ENCODE measurements at regions not wholly inside any gene's neighbourhood (a gene's known extent, or its start where the extent isn't known, plus 50 kb on each side); places are given as distances from the start of the nearest gene placed in this dataset.
A peak's percentile ranks its signal among the peaks of the same experiment; 100 is the strongest.
"Not testable (repeated sequence)": the region's sequence is repeated elsewhere in the genome, so short reads cannot be mapped to it uniquely, and the experiment has no call there.

DNA sequence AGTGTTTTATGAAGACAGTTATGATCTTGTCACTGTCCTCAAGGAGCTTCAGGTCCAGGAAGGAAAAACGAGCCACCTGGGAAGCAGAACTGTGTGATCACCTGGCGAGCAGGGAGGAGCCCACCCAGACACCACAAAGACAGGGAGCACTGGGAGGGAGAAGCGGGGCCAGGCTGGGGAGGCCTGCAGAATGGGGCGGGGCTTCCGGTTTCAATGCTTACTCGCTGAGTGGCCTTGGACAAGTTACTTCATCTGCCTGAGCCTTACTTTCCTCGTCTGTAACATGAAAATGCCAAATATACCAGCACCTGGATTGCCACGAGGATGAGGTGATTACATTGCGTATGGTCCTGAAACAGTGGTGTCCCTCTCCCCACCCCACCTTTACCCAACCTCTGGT lies 227.5 kb downstream of the ANKRD30B start:
- no peak overlapping the region for H3K4me3 ChIP-seq
- DNase-seq (no peak), ATAC-seq (no peak)
- no peaks in the 10 kb centered on the region for H3K9me3 ChIP-seq
- TF ChIP-seq, protein P1, sequence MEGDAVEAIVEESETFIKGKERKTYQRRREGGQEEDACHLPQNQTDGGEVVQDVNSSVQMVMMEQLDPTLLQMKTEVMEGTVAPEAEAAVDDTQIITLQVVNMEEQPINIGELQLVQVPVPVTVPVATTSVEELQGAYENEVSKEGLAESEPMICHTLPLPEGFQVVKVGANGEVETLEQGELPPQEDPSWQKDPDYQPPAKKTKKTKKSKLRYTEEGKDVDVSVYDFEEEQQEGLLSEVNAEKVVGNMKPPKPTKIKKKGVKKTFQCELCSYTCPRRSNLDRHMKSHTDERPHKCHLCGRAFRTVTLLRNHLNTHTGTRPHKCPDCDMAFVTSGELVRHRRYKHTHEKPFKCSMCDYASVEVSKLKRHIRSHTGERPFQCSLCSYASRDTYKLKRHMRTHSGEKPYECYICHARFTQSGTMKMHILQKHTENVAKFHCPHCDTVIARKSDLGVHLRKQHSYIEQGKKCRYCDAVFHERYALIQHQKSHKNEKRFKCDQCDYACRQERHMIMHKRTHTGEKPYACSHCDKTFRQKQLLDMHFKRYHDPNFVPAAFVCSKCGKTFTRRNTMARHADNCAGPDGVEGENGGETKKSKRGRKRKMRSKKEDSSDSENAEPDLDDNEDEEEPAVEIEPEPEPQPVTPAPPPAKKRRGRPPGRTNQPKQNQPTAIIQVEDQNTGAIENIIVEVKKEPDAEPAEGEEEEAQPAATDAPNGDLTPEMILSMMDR (IDR thresholded peaks at IDR 0.05) = no peak
- intact Hi-C loops (cut with DNase I, micrococcal nuclease) = no loop called here
- no peaks in the 10 kb centered on the region for H3K36me3 ChIP-seq (ENCODE audit: low read depth)
- no peaks in the 10 kb centered on the region for H3K4me1 ChIP-seq (ENCODE audit: low read depth)

- ATAC-seq = no peak
- H3K9me3 ChIP-seq = no peaks in the 10 kb centered on the region
- intact Hi-C loops (cut with DNase I, micrococcal nuclease) = no loop called here
- no peaks in the 10 kb centered on the region for H3K36me3 ChIP-seq (ENCODE audit: low read depth)
- TF ChIP-seq, protein P1 (IDR thresholded peaks at IDR 0.05) = no peak
- DNase-seq = no peak
- H3K4me3 ChIP-seq = no peak overlapping the region
- no peaks in the 10 kb centered on the region for H3K4me1 ChIP-seq (ENCODE audit: low read depth)
Measured at GRCh38 chr18:14976736-14977430, 228.9 kb downstream of the ANKRD30B start.

DNA sequence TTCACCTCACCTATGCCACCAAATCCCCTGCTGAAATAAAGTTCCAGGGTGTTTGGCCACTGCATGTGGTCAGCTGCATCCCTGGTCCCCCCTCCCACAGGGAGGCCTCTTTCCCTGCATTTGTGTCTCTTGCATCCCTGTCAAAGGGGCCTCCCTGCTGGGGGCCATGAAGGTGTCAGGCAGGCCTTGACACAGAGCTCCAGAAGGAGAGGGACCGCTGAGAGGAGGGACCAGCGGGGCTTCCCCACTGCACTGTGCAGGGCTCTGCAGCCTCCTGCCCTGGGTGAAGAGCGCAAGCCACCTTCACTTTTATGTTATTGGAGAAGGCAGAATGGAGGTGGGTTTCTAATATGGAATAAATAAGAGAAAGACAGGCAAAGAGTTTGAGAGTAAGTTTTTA lies 230.2 kb downstream of the ANKRD30B start:
- ATAC-seq = no peak
- H3K4me1 ChIP-seq (ENCODE audit: low read depth) = no peaks in the 10 kb centered on the region

GRCh38 chr18:14978962-14979535 lies 231.1 kb downstream of the ANKRD30B start:
- intact Hi-C loops (cut with DNase I, micrococcal nuclease) = no loop called here
- ATAC-seq (peak; percentile 81), DNase-seq (peak in 2 of 3 donors; percentile 68 to 85)
- H3K9me3 ChIP-seq = no peaks in the 10 kb centered on the region
- H3K4me1 ChIP-seq (ENCODE audit: low read depth) = no peaks in the 10 kb centered on the region
- no peak overlapping the region for H3K4me3 ChIP-seq
- H3K36me3 ChIP-seq (ENCODE audit: low read depth) = no peaks in the 10 kb centered on the region
- TF ChIP-seq, protein P1 (IDR thresholded peaks at IDR 0.05) = peak; percentile 48

More for the DNA sequence above, 230.2 kb downstream of the ANKRD30B start:
- H3K36me3 ChIP-seq (ENCODE audit: low read depth) = no peaks in the 10 kb centered on the region
- no peak overlapping the region for H3K4me3 ChIP-seq
- TF ChIP-seq, protein P1 (IDR thresholded peaks at IDR 0.05) = no peak
- no peak for DNase-seq
- no peaks in the 10 kb centered on the region for H3K9me3 ChIP-seq
- intact Hi-C loops (cut with DNase I, micrococcal nuclease) = no loop called here

GRCh38 chr18:14979875-14980274 lies 231.9 kb downstream of the ANKRD30B start:
- H3K36me3 ChIP-seq (ENCODE audit: low read depth) = no peaks in the 10 kb centered on the region
- no peaks in the 10 kb centered on the region for H3K4me1 ChIP-seq (ENCODE audit: low read depth)
- H3K9me3 ChIP-seq = no peaks in the 10 kb centered on the region
- TF ChIP-seq, protein P1 (IDR thresholded peaks at IDR 0.05) = no peak
- intact Hi-C loops (cut with DNase I, micrococcal nuclease) = no loop called here
- DNase-seq (no peak), ATAC-seq (no peak)
- H3K4me3 ChIP-seq = no peak overlapping the region

DNA sequence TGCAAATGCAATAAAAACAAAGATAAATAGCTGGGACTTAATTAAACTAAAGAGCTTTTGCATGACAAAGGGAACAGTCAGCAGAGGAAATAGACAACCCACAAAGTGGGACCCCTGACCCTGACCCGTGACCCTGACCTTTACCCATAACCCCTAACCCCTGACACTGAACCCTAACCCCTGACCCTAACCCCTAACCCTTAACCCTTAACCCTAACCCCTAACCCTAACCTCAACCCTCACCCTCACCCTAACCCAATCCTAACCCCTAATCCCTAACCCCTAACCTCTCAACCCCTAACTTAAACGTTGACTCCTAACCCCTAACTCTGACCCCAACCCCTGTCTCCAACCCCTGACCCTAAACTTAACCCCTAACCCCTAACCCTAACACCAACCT lies 236.6 kb downstream of the ANKRD30B start:
- H3K4me1 ChIP-seq (ENCODE audit: low read depth); DNase-seq; H3K4me3 ChIP-seq; intact Hi-C loops (cut with DNase I, micrococcal nuclease); H3K36me3 ChIP-seq (ENCODE audit: low read depth); H3K9me3 ChIP-seq; ATAC-seq: not testable (repeated sequence)

GRCh38 chr18:14985291-14986013 lies 237.5 kb downstream of the ANKRD30B start:
- DNase-seq, ATAC-seq: not testable (repeated sequence)

GRCh38 chr18:14987377-14987776 lies 239.4 kb downstream of the ANKRD30B start:
- H3K4me1 ChIP-seq (ENCODE audit: low read depth); ATAC-seq; intact Hi-C loops (cut with DNase I, micrococcal nuclease); H3K4me3 ChIP-seq; DNase-seq; H3K36me3 ChIP-seq (ENCODE audit: low read depth); H3K9me3 ChIP-seq: not testable (repeated sequence)

More at GRCh38 chr18:14985291-14986013, 237.5 kb downstream of the ANKRD30B start:
- H3K36me3 ChIP-seq (ENCODE audit: low read depth); H3K4me3 ChIP-seq; intact Hi-C loops (cut with DNase I, micrococcal nuclease); H3K4me1 ChIP-seq (ENCODE audit: low read depth); H3K9me3 ChIP-seq: not testable (repeated sequence)

Data from mucosa of descending colon (tissue), 3 donors.